ENCODE measurements at regions not wholly inside any gene's neighbourhood (a gene's known extent, or its start where the extent isn't known, plus 50 kb on each side); places are given as distances from the start of the nearest gene placed in this dataset.

DNA sequence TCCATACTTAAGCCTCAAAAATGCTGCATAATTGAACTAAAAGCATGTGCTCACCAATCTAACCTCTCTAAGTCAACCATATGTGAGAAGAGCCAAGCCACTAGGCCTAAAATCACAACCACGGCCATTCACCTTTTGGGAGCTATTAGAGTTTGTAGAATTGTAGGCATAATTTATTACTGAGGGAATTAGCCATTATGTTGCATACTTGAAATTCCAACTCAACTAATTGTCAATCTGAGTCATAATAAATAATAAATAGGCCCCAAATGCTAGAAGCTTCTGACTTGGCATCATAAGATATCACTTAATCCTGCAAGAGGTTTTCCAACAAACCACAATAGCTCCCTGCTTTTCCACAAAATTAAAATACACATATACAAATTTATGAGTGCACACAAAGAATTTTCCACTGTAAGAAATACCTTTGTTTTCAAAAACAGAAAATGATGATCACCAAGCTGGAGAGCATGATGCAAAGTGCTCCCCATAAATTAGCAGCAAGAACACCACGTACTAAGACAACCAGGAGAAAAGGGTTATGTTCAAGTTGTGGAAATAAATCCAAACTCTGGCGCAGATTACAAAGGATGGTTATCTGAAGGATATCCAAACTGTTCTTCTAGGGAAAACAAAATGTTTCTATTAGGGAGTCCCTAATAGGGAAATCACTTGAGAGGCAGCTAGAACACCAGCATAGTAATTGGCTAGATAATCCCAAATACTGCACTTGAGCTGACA, 250.0 kb upstream of the SLC30A5 start:
- intact Hi-C loops (cut with micrococcal nuclease; ENCODE audit: unreplicated experiment) (no loop called here), in situ Hi-C loops (cut with HindIII; ENCODE audit: low pct_unique_long_range_greater_than_20kb, low sequenced_read_pairs) (no loop called here)
- CTCF ChIA-PET = no interaction called here
- no peaks in the 10 kb centered on the region for H3K9me3 ChIP-seq (ENCODE audit: control insufficient read depth, insufficient read depth, low read depth, low read length)
- H3K4me3 ChIP-seq (ENCODE audit: low read depth in 2 of 2, low read length in 2 of 2) = no peak overlapping the region
- DNase-seq (ENCODE audit: low read depth, low spot score) (no peak), ATAC-seq (no peak)
- no peaks in the 10 kb centered on the region for H3K36me3 ChIP-seq (ENCODE audit: control insufficient read depth, insufficient read depth, low read length)
- no peaks in the 10 kb centered on the region for H3K4me1 ChIP-seq (ENCODE audit: control insufficient read depth, insufficient read depth, low read length)
- TF ChIP-seq TCF7L2 (IDR thresholded peaks at IDR 0.05; ENCODE audit: low read depth, low read length) = no peak
- no peak for TF ChIP-seq POLR2AphosphoS5 (IDR thresholded peaks at IDR 0.05; ENCODE audit: low read depth, low read length)
- TF ChIP-seq, protein P1, sequence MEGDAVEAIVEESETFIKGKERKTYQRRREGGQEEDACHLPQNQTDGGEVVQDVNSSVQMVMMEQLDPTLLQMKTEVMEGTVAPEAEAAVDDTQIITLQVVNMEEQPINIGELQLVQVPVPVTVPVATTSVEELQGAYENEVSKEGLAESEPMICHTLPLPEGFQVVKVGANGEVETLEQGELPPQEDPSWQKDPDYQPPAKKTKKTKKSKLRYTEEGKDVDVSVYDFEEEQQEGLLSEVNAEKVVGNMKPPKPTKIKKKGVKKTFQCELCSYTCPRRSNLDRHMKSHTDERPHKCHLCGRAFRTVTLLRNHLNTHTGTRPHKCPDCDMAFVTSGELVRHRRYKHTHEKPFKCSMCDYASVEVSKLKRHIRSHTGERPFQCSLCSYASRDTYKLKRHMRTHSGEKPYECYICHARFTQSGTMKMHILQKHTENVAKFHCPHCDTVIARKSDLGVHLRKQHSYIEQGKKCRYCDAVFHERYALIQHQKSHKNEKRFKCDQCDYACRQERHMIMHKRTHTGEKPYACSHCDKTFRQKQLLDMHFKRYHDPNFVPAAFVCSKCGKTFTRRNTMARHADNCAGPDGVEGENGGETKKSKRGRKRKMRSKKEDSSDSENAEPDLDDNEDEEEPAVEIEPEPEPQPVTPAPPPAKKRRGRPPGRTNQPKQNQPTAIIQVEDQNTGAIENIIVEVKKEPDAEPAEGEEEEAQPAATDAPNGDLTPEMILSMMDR (IDR thresholded peaks at IDR 0.05) = no peak
- TF ChIP-seq SIN3A (IDR thresholded peaks at IDR 0.05; ENCODE audit: borderline replicate concordance, insufficient read depth, low read depth, low read length) = no peak
- TF ChIP-seq, protein P2, sequence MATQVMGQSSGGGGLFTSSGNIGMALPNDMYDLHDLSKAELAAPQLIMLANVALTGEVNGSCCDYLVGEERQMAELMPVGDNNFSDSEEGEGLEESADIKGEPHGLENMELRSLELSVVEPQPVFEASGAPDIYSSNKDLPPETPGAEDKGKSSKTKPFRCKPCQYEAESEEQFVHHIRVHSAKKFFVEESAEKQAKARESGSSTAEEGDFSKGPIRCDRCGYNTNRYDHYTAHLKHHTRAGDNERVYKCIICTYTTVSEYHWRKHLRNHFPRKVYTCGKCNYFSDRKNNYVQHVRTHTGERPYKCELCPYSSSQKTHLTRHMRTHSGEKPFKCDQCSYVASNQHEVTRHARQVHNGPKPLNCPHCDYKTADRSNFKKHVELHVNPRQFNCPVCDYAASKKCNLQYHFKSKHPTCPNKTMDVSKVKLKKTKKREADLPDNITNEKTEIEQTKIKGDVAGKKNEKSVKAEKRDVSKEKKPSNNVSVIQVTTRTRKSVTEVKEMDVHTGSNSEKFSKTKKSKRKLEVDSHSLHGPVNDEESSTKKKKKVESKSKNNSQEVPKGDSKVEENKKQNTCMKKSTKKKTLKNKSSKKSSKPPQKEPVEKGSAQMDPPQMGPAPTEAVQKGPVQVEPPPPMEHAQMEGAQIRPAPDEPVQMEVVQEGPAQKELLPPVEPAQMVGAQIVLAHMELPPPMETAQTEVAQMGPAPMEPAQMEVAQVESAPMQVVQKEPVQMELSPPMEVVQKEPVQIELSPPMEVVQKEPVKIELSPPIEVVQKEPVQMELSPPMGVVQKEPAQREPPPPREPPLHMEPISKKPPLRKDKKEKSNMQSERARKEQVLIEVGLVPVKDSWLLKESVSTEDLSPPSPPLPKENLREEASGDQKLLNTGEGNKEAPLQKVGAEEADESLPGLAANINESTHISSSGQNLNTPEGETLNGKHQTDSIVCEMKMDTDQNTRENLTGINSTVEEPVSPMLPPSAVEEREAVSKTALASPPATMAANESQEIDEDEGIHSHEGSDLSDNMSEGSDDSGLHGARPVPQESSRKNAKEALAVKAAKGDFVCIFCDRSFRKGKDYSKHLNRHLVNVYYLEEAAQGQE (IDR thresholded peaks at IDR 0.05; ENCODE audit: insufficient read depth in 1 of 2, low read depth in 2 of 2, low read length in 1 of 2) = no peak
- no peak overlapping the region for H3K27ac ChIP-seq (ENCODE audit: low read length)
- BruUV-seq (replicated peaks) = no TSS peak
- POLR2A ChIA-PET = no interaction called here
- H3K27me3 ChIP-seq (ENCODE audit: control insufficient read depth, insufficient read depth, low read length) = no peaks in the 10 kb centered on the region; the same call in 1 of the 2 replicates

DNA sequence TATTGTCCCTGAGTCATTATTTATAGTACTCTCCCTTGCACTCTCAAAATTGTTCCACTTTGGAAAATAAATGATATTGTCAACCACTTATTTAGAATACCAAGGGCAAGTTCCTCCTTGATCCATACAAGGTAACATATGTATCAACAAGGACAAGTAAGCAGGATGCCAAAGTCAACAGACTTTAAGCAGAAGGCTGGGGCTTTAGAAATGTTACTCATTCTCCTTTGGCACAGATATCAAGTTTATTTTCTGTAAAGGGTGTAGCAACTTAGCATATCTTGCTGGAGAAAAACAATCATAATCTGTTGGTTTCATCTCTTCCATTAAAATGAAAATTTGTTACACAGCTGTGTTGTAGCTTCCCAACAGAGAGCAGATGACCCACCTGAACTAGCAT, 248.7 kb upstream of the SLC30A5 start:
- H3K36me3 ChIP-seq (ENCODE audit: control insufficient read depth, insufficient read depth, low read length) = no peaks in the 10 kb centered on the region
- no peak overlapping the region for H3K27ac ChIP-seq (ENCODE audit: low read length)
- ChIA-PET CTCF (no interaction called here), POLR2A (interaction anchor here (0.6 kb wide), 1 partner anchor 832 kb away, joined by 4 read pairs; no protein-coding TSS in a partner anchor)
- H3K27me3 ChIP-seq (ENCODE audit: control insufficient read depth, insufficient read depth, low read length) = peaks cover 2% of the 10 kb centered on the region; the same call in 1 of the 2 replicates
- no TSS peak for BruUV-seq (replicated peaks)
- in situ Hi-C loops (cut with HindIII; ENCODE audit: low pct_unique_long_range_greater_than_20kb, low sequenced_read_pairs) = no loop called here
- H3K9me3 ChIP-seq (ENCODE audit: control insufficient read depth, insufficient read depth, low read depth, low read length) = no peaks in the 10 kb centered on the region
- DNase-seq (ENCODE audit: low read depth, low spot score) (no peak), ATAC-seq (no peak)
- TF ChIP-seq, protein P2 (IDR thresholded peaks at IDR 0.05; ENCODE audit: insufficient read depth in 1 of 2, low read depth in 2 of 2, low read length in 1 of 2) = no peak
- TF ChIP-seq, protein P1 (IDR thresholded peaks at IDR 0.05) = no peak
- TF ChIP-seq SIN3A (IDR thresholded peaks at IDR 0.05; ENCODE audit: borderline replicate concordance, insufficient read depth, low read depth, low read length) = no peak
- TF ChIP-seq TCF7L2 (IDR thresholded peaks at IDR 0.05; ENCODE audit: low read depth, low read length) = no peak
- TF ChIP-seq POLR2AphosphoS5 (IDR thresholded peaks at IDR 0.05; ENCODE audit: low read depth, low read length) = no peak
- H3K4me1 ChIP-seq (ENCODE audit: control insufficient read depth, insufficient read depth, low read length) = no peaks in the 10 kb centered on the region
- intact Hi-C loops (cut with micrococcal nuclease; ENCODE audit: unreplicated experiment) = no loop called here
- H3K4me3 ChIP-seq (ENCODE audit: low read depth in 2 of 2, low read length in 2 of 2) = no peak overlapping the region
